Right lobe of liver (tissue), 6 donors: ENCODE measurements at regions not wholly inside any gene's neighbourhood (a gene's known extent, or its start where the extent isn't known, plus 50 kb on each side); places are given as distances from the start of the nearest gene placed in this dataset.
A peak's percentile ranks its signal among the peaks of the same experiment; 100 is the strongest.

Source experiments
- ATAC-seq, 4 donors: fragments of 200-7000 bp; cut with Tn5 transposase; one replicate each; pipeline ENCODE4 v1.9.1; 2020; ENCODE audit warnings: mild to moderate bottlenecking in 4 of 4, moderate library complexity in 4 of 4
- DNase-seq, 3 donors: peaks; one replicate each; pipeline ENCODE4 v3.0.0-alpha.2; 2020
- H3K27ac ChIP-seq, 3 donors: fragments of 200-600 bp; one replicate each; pipeline ENCODE4 v1.8.0; 2022
- H3K27me3 ChIP-seq, 2 donors: fragments of 200-600 bp; one replicate each; pipeline ENCODE4 v1.8.0; 2022
- H3K36me3 ChIP-seq, 4 donors: fragments of 200-600 bp; sonication (generic) in 1 of 4; one replicate each; pipeline versions ENCODE4 v1.5.1 to v1.8.0; 2017 to 2022; ENCODE audit warnings: control low read depth in 1 of 4
- H3K4me1 ChIP-seq, 4 donors: fragments of 200-600 bp; sonication (generic) in 1 of 4; one replicate each; pipeline versions ENCODE4 v1.5.1 to v1.8.0; 2017 to 2022; ENCODE audit warnings: control low read depth in 1 of 4
- H3K4me3 ChIP-seq, 3 donors: fragments of 200-600 bp; one replicate each; pipeline ENCODE4 v1.8.0; 2022
- H3K9me3 ChIP-seq, 4 donors: fragments of 200-600 bp; sonication (generic) in 1 of 4; one replicate each; pipeline versions ENCODE4 v1.5.1 to v1.8.0; 2017 to 2022; ENCODE audit warnings: control low read depth in 1 of 4
- POLR2A ChIP-seq: fragments of 450-650 bp; IDR thresholded peaks from one replicate; pipeline ENCODE4 v1.6.1; 2017; ENCODE audit warnings: antibody characterized with exemption, mild to moderate bottlenecking
- WGBS: methylation state at CpG from one replicate; pipeline ENCODE4 v1.1.6; 2018; ENCODE audit warnings: low coverage, low lambda C conversion rate; ENCODE audit not compliant: insufficient coverage; ENCODE audit errors: missing lambda C conversion rate; 5-methylcytosine and 5-hydroxymethylcytosine counted together
- intact Hi-C, 2 donors: fragments of 100-400 bp; cut with DNase I; formaldehyde crosslinking; loops; one replicate each; pipeline versions ENCODE4 v1.11.2 to v1.14.1; 2022
- TF ChIP-seq, protein P1 (sequence below), 4 donors: fragments of 200-600 bp in 3 of 4; fragments of 450-650 bp in 1 of 4; IDR thresholded peaks; one replicate each; pipeline versions ENCODE4 v1.5.1 to v1.8.0; 2016 to 2022; ENCODE audit warnings: antibody characterized with exemption in 4 of 4, mild to moderate bottlenecking in 2 of 4
- donor health status: DM: no; HTN: yes; CAD: no.
- donor health status: DM: no; HTN: no; CAD: no.
- donor health status: DM: no; HTN: no; CAD: no.
- donor health status: DM: no; HTN: yes; CAD: no.
- donor health status: DM: no; HTN: yes; CAD: no.

DNA sequence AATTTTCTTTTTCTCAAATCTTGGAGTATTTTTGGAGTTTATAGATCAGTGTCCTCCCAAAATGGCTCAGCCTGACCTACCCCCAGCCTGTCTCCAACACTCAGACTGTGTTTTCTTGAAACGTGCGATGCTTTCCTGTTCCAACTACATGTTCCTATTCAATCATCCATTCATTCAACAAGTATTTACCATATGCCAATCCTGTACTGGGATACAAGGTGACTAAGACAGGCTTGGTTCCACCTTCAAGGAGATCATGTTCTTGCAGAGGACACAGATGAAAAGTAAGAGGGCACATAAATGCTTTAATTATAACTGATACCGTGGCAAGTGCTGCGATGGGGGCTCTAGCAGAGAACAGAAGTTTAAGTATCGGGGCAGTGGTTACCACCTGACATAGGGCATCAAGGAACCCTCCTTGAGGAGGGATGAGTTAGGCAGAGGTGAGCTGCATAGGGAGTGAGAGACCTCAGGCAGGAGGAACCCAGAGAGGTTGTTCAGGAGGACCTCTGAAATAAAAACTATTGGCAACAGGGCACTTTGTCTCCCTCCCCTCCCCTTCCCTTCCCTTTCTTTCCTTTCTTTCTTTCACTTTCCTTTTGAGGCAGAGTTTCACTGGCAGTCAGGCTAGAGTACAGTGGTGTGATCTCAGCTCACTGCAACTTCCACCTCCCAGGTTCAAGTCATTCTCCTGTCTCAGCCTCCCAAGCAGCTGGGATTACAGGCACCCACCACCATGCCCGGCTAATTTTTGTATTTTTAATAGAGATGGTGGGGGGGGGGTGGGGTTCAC, 469.0 kb downstream of the EPHA4 start:
- Histone ChIP-seq H3K4me3 (no peak overlapping the region), H3K27me3 (no peaks in the 10 kb centered on the region), H3K27ac (no peak overlapping the region), H3K4me1 (no peaks in the 10 kb centered on the region), H3K9me3 (no peaks in the 10 kb centered on the region), H3K36me3 (no peaks in the 10 kb centered on the region)
- DNase-seq, result no peak
- 72% methylated on average over 6 of the region's 6 CpGs for WGBS
- no peak for TF ChIP-seq POLR2A
- TF ChIP-seq, protein P1, sequence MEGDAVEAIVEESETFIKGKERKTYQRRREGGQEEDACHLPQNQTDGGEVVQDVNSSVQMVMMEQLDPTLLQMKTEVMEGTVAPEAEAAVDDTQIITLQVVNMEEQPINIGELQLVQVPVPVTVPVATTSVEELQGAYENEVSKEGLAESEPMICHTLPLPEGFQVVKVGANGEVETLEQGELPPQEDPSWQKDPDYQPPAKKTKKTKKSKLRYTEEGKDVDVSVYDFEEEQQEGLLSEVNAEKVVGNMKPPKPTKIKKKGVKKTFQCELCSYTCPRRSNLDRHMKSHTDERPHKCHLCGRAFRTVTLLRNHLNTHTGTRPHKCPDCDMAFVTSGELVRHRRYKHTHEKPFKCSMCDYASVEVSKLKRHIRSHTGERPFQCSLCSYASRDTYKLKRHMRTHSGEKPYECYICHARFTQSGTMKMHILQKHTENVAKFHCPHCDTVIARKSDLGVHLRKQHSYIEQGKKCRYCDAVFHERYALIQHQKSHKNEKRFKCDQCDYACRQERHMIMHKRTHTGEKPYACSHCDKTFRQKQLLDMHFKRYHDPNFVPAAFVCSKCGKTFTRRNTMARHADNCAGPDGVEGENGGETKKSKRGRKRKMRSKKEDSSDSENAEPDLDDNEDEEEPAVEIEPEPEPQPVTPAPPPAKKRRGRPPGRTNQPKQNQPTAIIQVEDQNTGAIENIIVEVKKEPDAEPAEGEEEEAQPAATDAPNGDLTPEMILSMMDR (IDR thresholded peaks at IDR 0.05), result no peak
- peak in 2 of 4 donors; percentile 11 to 36 for ATAC-seq
- intact Hi-C loops, result no loop called here

DNA sequence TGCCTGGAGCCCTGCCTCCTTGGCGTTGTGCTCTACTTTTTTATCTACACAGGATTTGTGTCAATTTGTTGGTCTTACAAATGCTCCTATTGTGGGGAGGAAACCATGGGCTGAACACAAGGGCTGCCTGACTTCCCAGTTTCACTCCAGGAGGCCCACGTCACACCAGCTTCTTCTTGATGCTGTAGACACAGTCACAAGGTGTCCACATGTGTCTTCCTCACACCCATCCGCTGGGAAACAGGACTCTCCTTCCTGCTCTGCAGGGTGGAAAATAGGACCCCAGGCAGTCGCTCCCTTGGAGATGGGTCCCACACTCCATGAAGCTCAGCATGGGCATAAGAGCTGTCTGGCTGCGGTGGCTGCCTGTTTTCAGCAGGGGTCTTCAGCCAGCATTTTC, 468.2 kb downstream of the EPHA4 start:
- 43% methylated on average over 4 of the region's 5 CpGs for WGBS
- H3K4me1 ChIP-seq, result no peaks in the 10 kb centered on the region
- H3K27ac ChIP-seq, result no peak overlapping the region
- TF ChIP-seq POLR2A, result no peak
- TF ChIP-seq, protein P1 (IDR thresholded peaks at IDR 0.05), result no peak
- H3K36me3 ChIP-seq, result no peaks in the 10 kb centered on the region
- ATAC-seq (peak; percentile 30 to 77 (median 42)), DNase-seq (peak in 1 of 3 donors; percentile 27)
- no peaks in the 10 kb centered on the region for H3K9me3 ChIP-seq
- no peaks in the 10 kb centered on the region for H3K27me3 ChIP-seq
- H3K4me3 ChIP-seq, result no peak overlapping the region
- intact Hi-C loops, result no loop called here

DNA sequence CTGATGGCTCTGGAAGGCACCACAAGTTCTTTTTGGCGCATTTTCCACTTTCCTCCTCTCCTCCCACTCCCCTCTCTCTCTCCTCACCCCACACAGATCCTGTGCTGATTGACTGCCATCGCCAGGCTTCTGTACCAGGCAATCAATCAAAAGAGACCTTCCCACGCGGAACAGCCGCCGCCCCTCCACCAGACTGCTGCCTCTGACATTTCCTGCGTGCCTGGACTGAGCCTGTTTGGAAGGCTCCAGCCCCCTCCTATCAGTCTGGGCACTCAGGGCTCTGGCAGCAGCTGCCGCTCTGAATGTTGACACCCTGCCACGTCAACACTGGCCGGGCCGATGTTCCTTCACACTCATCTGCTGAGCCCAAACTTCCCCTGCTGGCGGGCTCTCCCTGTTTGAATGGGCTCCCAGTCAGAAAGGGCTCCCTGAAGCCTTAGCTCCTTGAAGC, 467.7 kb downstream of the EPHA4 start:
- no peak overlapping the region for H3K4me3 ChIP-seq
- no peaks in the 10 kb centered on the region for H3K9me3 ChIP-seq
- no peaks in the 10 kb centered on the region for H3K36me3 ChIP-seq
- H3K27me3 ChIP-seq, result no peaks in the 10 kb centered on the region
- DNase-seq (peak; percentile 38 to 49 (median 49)), ATAC-seq (peak; percentile 59 to 81 (median 70))
- no peaks in the 10 kb centered on the region for H3K4me1 ChIP-seq
- TF ChIP-seq, protein P1 (IDR thresholded peaks at IDR 0.05), result no peak
- no peak for TF ChIP-seq POLR2A
- no peak overlapping the region for H3K27ac ChIP-seq
- 16% methylated on average over 12 of the region's 12 CpGs for WGBS
- intact Hi-C loops, result no loop called here

DNA sequence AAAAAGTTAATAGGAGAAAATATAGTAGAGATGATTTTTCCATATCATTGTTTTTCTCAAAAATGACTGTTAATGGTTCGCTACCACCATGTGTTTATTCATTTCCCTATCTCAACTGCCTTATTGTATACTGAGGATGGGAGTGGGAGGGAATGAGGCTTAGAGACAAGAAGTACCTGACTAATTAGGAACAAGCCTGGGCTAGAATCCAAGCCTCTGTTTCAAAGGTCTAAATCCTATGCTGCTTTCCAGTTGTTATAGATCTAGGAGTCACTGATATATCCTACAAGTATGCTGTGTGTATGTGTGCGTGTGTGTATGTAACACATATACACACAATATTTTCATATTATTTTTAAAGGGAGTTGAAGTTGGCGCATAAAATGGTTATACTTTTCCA, 465.9 kb downstream of the EPHA4 start:
- H3K27ac ChIP-seq, result no peak overlapping the region
- intact Hi-C loops, result no loop called here
- TF ChIP-seq POLR2A, result no peak
- TF ChIP-seq, protein P1 (IDR thresholded peaks at IDR 0.05), result no peak
- H3K4me1 ChIP-seq, result no peaks in the 10 kb centered on the region
- no peaks in the 10 kb centered on the region for H3K36me3 ChIP-seq
- H3K4me3 ChIP-seq, result no peak overlapping the region
- 57% methylated on average over 3 of the region's 3 CpGs for WGBS
- ATAC-seq (no peak), DNase-seq (no peak)
- no peaks in the 10 kb centered on the region for H3K9me3 ChIP-seq
- no peaks in the 10 kb centered on the region for H3K27me3 ChIP-seq
